K562 (cell line): ENCODE measurements at regions not wholly inside any gene's neighbourhood (a gene's known extent, or its start where the extent isn't known, plus 50 kb on each side); places are given as distances from the start of the nearest gene placed in this dataset.

Experiments
- ATAC-seq: fragments of 200-7000 bp; cut with Tn5 transposase; 3 replicates; pipeline ENCODE4 v1.9.1; 2020; ENCODE audit warnings: moderate library complexity
- BruUV-seq: library from RNA; stranded (reverse); fragments of 400-500 nt; replicated peaks from 2 replicates; lab custom pipeline; 2021; lab: Mats Ljungman, UMichigan
- CTCF ChIA-PET: fragments of 300-600 bp; formaldehyde crosslinking; extraction: SDS; loops from one replicate; lab custom pipeline; 2021; ENCODE audit warnings: low intra/inter-chr PET ratio; lab: Yijun Ruan, JAX
- POLR2A ChIA-PET: fragments of 300-600, 350-650 bp; sonication (Branson Sonifier 250); formaldehyde crosslinking; extraction: SDS; loops from one replicate; lab custom pipeline; 2021; ENCODE audit warnings: antibody characterized with exemption, inconsistent platforms; lab: Yijun Ruan, JAX
- DNase-seq, 4 experiments: peaks; one replicate each; pipeline versions ENCODE4 v3.0.0 to v3.0.0-alpha.2; 2011 to 2018; ENCODE audit warnings: low spot score in 3 of 4, mixed read lengths in 3 of 4; ENCODE audit errors: extremely low read depth in 1 of 4
- FAIRE-seq: peaks from 2 replicates; lab custom pipeline; 2011; peaks lifted over from hg19 to GRCh38; lab: Jason Lieb, UNC
- H2AFZ ChIP-seq: 2 replicates; pipeline ENCODE4 v1.6.0; 2011; ENCODE audit warnings: low read depth, low read length, control low read depth, inconsistent platforms
- H3K27ac ChIP-seq: fragments of 200-600 bp; 3 replicates; pipeline ENCODE4 v1.8.0; 2011; ENCODE audit warnings: low read depth, mild to moderate bottlenecking, control low read depth, inconsistent platforms, low read length, moderate library complexity, mixed read lengths; ENCODE audit errors: extremely low read depth
- H3K27me3 ChIP-seq, 2 experiments: fragments of 300-600 bp in 1 of 2; 2 replicates in 1 of 2; 3 replicates in 1 of 2; pipeline versions ENCODE4 v1.6.0 to v1.8.0; 2011; ENCODE audit warnings: inconsistent platforms in 2 of 2, low read length in 2 of 2, mild to moderate bottlenecking in 1 of 2, mixed read lengths in 1 of 2, moderate library complexity in 1 of 2; ENCODE audit not compliant: control insufficient read depth in 2 of 2, insufficient read depth in 2 of 2
- H3K36me3 ChIP-seq: fragments of 300-600 bp; 3 replicates; pipeline ENCODE4 v1.8.0; 2011; ENCODE audit warnings: mild to moderate bottlenecking, low read length, inconsistent platforms; ENCODE audit not compliant: control insufficient read depth, insufficient read depth
- H3K4me1 ChIP-seq, 2 experiments: fragments of 200-600 bp in 1 of 2; replicated peaks in 1 of 2; 2 replicates in 1 of 2; 3 replicates in 1 of 2; pipeline versions ENCODE4 v1.5.1 to v1.8.0; 2011; ENCODE audit warnings: inconsistent platforms in 2 of 2, low read length in 2 of 2, mild to moderate bottlenecking in 1 of 2, mixed read lengths in 1 of 2, moderate library complexity in 1 of 2; ENCODE audit not compliant: control insufficient read depth in 2 of 2, insufficient read depth in 2 of 2
- H3K4me2 ChIP-seq: 2 replicates; pipeline ENCODE4 v1.6.1; 2011; ENCODE audit warnings: low read length, control low read depth, inconsistent platforms, mixed read lengths; ENCODE audit not compliant: insufficient read depth
- H3K4me3 ChIP-seq: fragments of 200-600 bp; sonication (generic), shearing (Covaris generic); 2 replicates; pipeline ENCODE4 v1.5.1; 2016; ENCODE audit warnings: control low read depth, inconsistent platforms
- H3K79me2 ChIP-seq: fragments of 200-600 bp; 3 replicates; pipeline ENCODE4 v1.8.0; 2011; ENCODE audit warnings: low read length, inconsistent platforms; ENCODE audit not compliant: control insufficient read depth, insufficient read depth
- H3K9ac ChIP-seq, 2 experiments: 2 replicates each; pipeline versions ENCODE4 v1.6.0 to v1.6.1; 2011; ENCODE audit warnings: low read depth in 2 of 2, low read length in 2 of 2, control low read depth in 1 of 2, inconsistent platforms in 1 of 2, mild to moderate bottlenecking in 1 of 2, mixed read lengths in 1 of 2; ENCODE audit not compliant: insufficient read depth in 1 of 2
- H3K9me1 ChIP-seq: one replicate; pipeline ENCODE4 v1.6.0; 2011; ENCODE audit warnings: inconsistent platforms, mild to moderate bottlenecking, low read length, moderate library complexity; ENCODE audit not compliant: control insufficient read depth, insufficient read depth
- H3K9me3 ChIP-seq: replicated peaks from 2 replicates; pipeline ENCODE4 v1.5.1; 2011; ENCODE audit warnings: low read depth, low read length, inconsistent platforms; ENCODE audit not compliant: control insufficient read depth, insufficient read depth
- H4K20me1 ChIP-seq: replicated peaks from 2 replicates; pipeline ENCODE4 v1.6.1; 2011; ENCODE audit warnings: low read length, inconsistent platforms, mixed read lengths; ENCODE audit not compliant: control insufficient read depth, insufficient read depth
- CHAMP1 ChIP-seq: fragments of 450-650 bp; IDR thresholded peaks from 2 replicates; pipeline ENCODE4 v1.6.1; 2016; ENCODE audit warnings: mild to moderate bottlenecking
- CREB5 ChIP-seq: fragments of 250-450 bp; sonication (Bioruptor Pico); IDR thresholded peaks from 2 replicates; pipeline ENCODE4 v1.5.0; 2020; ENCODE audit warnings: mild to moderate bottlenecking
- DMBX1 ChIP-seq: fragments of 250-450 bp; sonication (Bioruptor Pico); IDR thresholded peaks from 2 replicates; pipeline ENCODE4 v1.8.0; 2022; ENCODE audit warnings: inconsistent platforms, mild to moderate bottlenecking, moderate library complexity, borderline replicate concordance
- MEF2D ChIP-seq: conservative IDR thresholded peaks from 2 replicates; pipeline ENCODE4 v1.6.1; 2016; ENCODE audit warnings: low read depth, missing genetic modification characterization, missing compliant biosample characterization
- MYNN ChIP-seq, 2 experiments: sonication (generic); formaldehyde crosslinking in 1 of 2; IDR thresholded peaks; 2 replicates each; pipeline versions ENCODE4 v1.5.0 to v1.6.1; 2016 to 2020; ENCODE audit warnings: antibody characterized with exemption in 1 of 2, missing genetic modification reagents in 1 of 2
- NFYB ChIP-seq: IDR thresholded peaks from 2 replicates; pipeline ENCODE4 v1.6.1; 2011; ENCODE audit warnings: mild to moderate bottlenecking, moderate library complexity; ENCODE audit not compliant: insufficient read length; ENCODE audit errors: extremely low read depth
- ZBTB49 ChIP-seq: sonication (generic); formaldehyde crosslinking; IDR thresholded peaks from 2 replicates; pipeline ENCODE4 v1.8.0; 2022; ENCODE audit warnings: missing genetic modification reagents, mild to moderate bottlenecking, borderline replicate concordance
- ZFP30 ChIP-seq: fragments of 250-450 bp; sonication (Bioruptor Pico); IDR thresholded peaks from 2 replicates; pipeline ENCODE4 v1.8.0; 2022; ENCODE audit warnings: moderate library complexity, mild to moderate bottlenecking, inconsistent platforms, borderline replicate concordance
- ZNF124 ChIP-seq: sonication (generic); formaldehyde crosslinking; IDR thresholded peaks from 2 replicates; pipeline ENCODE4 v1.8.1; 2022; ENCODE audit warnings: missing genetic modification reagents
- ZNF239 ChIP-seq: fragments of 250-450 bp; sonication (Bioruptor Pico); IDR thresholded peaks from 2 replicates; pipeline ENCODE4 v1.4.0; 2020; ENCODE audit warnings: mild to moderate bottlenecking
- ZNF282 ChIP-seq: sonication (generic); formaldehyde crosslinking; IDR thresholded peaks from 2 replicates; pipeline ENCODE4 v1.8.1; 2023; ENCODE audit warnings: missing genetic modification reagents
- ZNF3 ChIP-seq: fragments of 250-450 bp; sonication (Bioruptor Pico); IDR thresholded peaks from 2 replicates; pipeline ENCODE4 v1.5.0; 2021; ENCODE audit warnings: mild to moderate bottlenecking, moderate library complexity
- ZNF449 ChIP-seq: fragments of 250-450 bp; sonication (Bioruptor Pico); IDR thresholded peaks from 2 replicates; pipeline ENCODE4 v1.8.0; 2022; ENCODE audit warnings: moderate library complexity, mild to moderate bottlenecking, inconsistent platforms
- WGBS: fragments of 100-300 bp; shearing (Covaris generic); methylation state at CpG from one replicate; pipeline ENCODE4 v1.1.6; 2016; ENCODE audit warnings: low coverage, mixed read lengths; ENCODE audit not compliant: insufficient coverage; ENCODE audit errors: missing lambda C conversion rate; 5-methylcytosine and 5-hydroxymethylcytosine counted together
- in situ Hi-C: fragments of 300-500 bp; cut with MboI; formaldehyde crosslinking; loops from 4 replicates; pipeline ENCODE4 v1.15.0; 2018; ENCODE audit warnings: inconsistent platforms, mixed read lengths
- intact Hi-C: fragments of 100-400 bp; cut with micrococcal nuclease; formaldehyde crosslinking; loops from 2 replicates; pipeline ENCODE4 v1.14.2; 2022

GRCh38 chr18:40235836-40236235 is 1719.2 kb upstream of the PIK3C3 start:
- no peak overlapping the region for H3K27ac ChIP-seq
- CTCF ChIA-PET: no interaction called here
- H3K9me1 ChIP-seq: no peaks in the 10 kb centered on the region
- H4K20me1 ChIP-seq: no peaks in the 10 kb centered on the region
- intact Hi-C loops (no loop called here), in situ Hi-C loops (no loop called here)
- H3K36me3 ChIP-seq: no peaks in the 10 kb centered on the region
- no peaks in the 10 kb centered on the region for H3K79me2 ChIP-seq
- POLR2A ChIA-PET: no interaction called here
- BruUV-seq: no TSS peak
- no peaks in the 10 kb centered on the region for H3K4me1 ChIP-seq
- H3K4me3 ChIP-seq: no peak overlapping the region
- H3K9ac ChIP-seq: no peak overlapping the region
- 0% methylated on average over 6 of the region's 6 CpGs for WGBS
- no peak for ATAC-seq
- no peaks in the 10 kb centered on the region for H3K9me3 ChIP-seq
- H3K27me3 ChIP-seq: no peaks in the 10 kb centered on the region
- no peak for FAIRE-seq
- no peak for DNase-seq
- H3K4me2 ChIP-seq: no peak overlapping the region
- no peak overlapping the region for H2AFZ ChIP-seq
- TF ChIP-seq ZNF3 (CRISPR knock-in tag) (no peak), CHAMP1 (no peak), ZNF282 (CRISPR knock-in tag) (no peak), ZBTB49 (CRISPR knock-in tag) (no peak), DMBX1 (CRISPR knock-in tag) (no peak), CREB5 (CRISPR knock-in tag) (no peak), ZFP30 (CRISPR knock-in tag) (no peak), MEF2D (tag) (no peak), MYNN (IDR thresholded peaks at IDR 0.05) (no peak), MYNN (CRISPR knock-in tag; IDR thresholded peaks at IDR 0.05) (no peak), NFYB (no peak), ZNF449 (no peak), ZNF124 (CRISPR knock-in tag) (no peak), ZNF239 (CRISPR knock-in tag) (no peak)
